AG04450 (cell line): ENCODE measurements at regions not wholly inside any gene's neighbourhood (a gene's known extent, or its start where the extent isn't known, plus 50 kb on each side); places are given as distances from the start of the nearest gene placed in this dataset.

Experiments
- CTCF ChIA-PET: fragments of 300-600, 350-600 bp; formaldehyde crosslinking; extraction: SDS; loops from one replicate; lab custom pipeline; 2022; ENCODE audit warnings: antibody characterized with exemption, inconsistent platforms; lab: Charles Lee
- POLR2A ChIA-PET: fragments of 350-600 bp; formaldehyde crosslinking; extraction: SDS; loops from one replicate; lab custom pipeline; 2021; ENCODE audit warnings: antibody characterized with exemption, inconsistent platforms; lab: Yijun Ruan, JAX
- DNase-seq: peaks from one replicate; pipeline ENCODE4 v3.0.0-alpha.2; 2011; ENCODE audit warnings: low read depth, low spot score
- H3K27ac ChIP-seq: one replicate; pipeline ENCODE4 v1.5.1; 2012; ENCODE audit warnings: low read depth, low read length, control low read depth
- H3K27me3 ChIP-seq: one replicate; pipeline ENCODE4 v1.6.0; 2012; ENCODE audit warnings: low read length; ENCODE audit not compliant: control insufficient read depth, insufficient read depth
- H3K4me3 ChIP-seq: 2 replicates; pipeline ENCODE4 v1.5.1; 2011; ENCODE audit warnings: mild to moderate bottlenecking, low read depth, low read length, control low read depth
- H3K9me3 ChIP-seq: 2 replicates; pipeline ENCODE4 v1.5.1; 2012; ENCODE audit warnings: low read length; ENCODE audit not compliant: control insufficient read depth, insufficient read depth
- TF ChIP-seq, protein P1 (sequence below): IDR thresholded peaks from 2 replicates; pipeline ENCODE4 v1.5.1; 2011; ENCODE audit warnings: low read depth, low read length, control low read depth, inconsistent platforms

DNA sequence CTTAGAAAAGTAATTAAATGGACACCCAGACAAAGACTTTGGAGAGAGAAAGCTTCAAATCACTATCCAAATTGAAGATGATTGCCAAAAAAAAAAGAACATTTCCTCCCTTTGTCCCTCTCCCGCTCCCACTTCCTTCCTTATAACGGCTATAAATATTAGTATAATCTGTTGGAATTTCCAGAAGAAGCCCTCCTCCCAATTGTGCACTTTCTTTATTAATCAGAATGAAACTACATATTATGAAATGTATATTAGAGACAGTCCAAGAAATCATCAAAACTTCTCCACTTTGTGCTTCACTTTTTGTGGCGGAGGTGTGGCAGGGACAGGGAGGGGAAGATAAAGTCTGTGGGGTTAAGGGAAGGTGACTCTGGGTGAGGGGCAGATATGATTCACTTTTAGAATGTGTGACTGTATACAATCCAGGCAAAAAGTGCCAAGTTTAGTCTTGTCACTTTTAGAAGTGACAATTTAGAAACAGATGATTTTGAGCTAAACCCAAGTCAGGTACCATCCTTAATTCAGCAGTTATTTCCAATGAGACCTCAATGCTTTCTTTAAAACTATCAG lies 195.0 kb upstream of the MARCKS start:
- H3K9me3 ChIP-seq = no peaks in the 10 kb centered on the region
- TF ChIP-seq, protein P1, sequence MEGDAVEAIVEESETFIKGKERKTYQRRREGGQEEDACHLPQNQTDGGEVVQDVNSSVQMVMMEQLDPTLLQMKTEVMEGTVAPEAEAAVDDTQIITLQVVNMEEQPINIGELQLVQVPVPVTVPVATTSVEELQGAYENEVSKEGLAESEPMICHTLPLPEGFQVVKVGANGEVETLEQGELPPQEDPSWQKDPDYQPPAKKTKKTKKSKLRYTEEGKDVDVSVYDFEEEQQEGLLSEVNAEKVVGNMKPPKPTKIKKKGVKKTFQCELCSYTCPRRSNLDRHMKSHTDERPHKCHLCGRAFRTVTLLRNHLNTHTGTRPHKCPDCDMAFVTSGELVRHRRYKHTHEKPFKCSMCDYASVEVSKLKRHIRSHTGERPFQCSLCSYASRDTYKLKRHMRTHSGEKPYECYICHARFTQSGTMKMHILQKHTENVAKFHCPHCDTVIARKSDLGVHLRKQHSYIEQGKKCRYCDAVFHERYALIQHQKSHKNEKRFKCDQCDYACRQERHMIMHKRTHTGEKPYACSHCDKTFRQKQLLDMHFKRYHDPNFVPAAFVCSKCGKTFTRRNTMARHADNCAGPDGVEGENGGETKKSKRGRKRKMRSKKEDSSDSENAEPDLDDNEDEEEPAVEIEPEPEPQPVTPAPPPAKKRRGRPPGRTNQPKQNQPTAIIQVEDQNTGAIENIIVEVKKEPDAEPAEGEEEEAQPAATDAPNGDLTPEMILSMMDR = no peak
- POLR2A ChIA-PET = no interaction called here
- H3K4me3 ChIP-seq = no peak overlapping the region
- H3K27me3 ChIP-seq = no peaks in the 10 kb centered on the region
- no peak overlapping the region for H3K27ac ChIP-seq
- DNase-seq = no peak
- CTCF ChIA-PET = no interaction called here

DNA sequence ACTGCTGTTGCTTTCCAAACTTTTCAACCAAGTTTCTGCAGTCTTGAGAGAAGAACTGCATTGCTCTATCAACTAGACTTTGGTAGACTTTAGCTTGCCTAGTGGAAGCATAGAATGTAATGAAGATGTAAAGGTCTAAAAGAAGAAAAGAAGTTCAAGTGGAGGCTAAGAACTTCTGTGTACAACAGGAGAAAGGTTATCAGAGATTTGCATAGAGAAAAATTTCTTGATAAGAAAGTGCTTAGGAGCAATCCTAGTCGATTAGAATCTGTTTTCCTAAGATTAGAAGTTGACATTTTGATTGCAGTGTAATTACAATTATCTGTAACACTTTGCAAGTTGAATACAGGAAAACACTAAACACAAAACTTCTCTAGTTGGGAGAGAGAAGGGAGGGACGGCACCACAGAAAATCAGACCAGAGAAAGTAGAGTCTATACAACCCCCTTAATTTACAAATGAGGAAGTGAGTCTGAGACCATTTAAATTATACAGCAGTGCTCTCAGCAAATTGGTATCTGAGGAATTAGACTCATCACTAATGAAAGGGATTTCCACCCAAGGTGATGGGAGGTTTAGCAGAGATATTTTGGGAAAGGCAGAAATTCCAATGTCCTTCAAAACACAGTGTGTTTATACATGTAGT lies 194.3 kb upstream of the MARCKS start:
- TF ChIP-seq, protein P1 = no peak
- CTCF ChIA-PET = no interaction called here
- no peak overlapping the region for H3K27ac ChIP-seq
- DNase-seq = no peak
- H3K9me3 ChIP-seq = no peaks in the 10 kb centered on the region
- no peaks in the 10 kb centered on the region for H3K27me3 ChIP-seq
- no peak overlapping the region for H3K4me3 ChIP-seq
- POLR2A ChIA-PET = no interaction called here

DNA sequence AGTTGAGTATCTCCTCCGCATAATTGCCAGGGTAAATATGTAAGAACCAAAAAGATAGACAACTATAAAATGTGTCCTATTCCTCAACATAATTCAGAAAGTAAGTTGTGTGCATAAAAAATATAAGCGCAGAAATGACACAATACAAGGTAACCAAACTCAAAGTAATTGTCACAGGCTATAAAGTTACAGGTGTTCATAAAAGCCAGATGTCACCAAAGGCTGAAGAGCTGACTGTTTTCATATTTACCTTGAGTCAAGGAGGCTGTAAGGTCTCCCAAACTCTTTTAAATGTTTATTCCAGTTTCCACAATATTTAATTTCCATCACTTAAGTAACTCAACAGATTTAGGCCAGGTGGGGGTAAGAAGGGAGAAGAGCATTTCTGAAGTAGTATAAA lies 192.2 kb upstream of the MARCKS start:
- Histone ChIP-seq H3K27ac (no peak overlapping the region), H3K9me3 (no peaks in the 10 kb centered on the region), H3K27me3 (no peaks in the 10 kb centered on the region), H3K4me3 (no peak overlapping the region)
- TF ChIP-seq, protein P1 = no peak
- CTCF ChIA-PET = no interaction called here
- POLR2A ChIA-PET = interaction anchor here (0.6 kb wide), 1 partner anchor 561 kb away, joined by 3 read pairs; no protein-coding TSS in a partner anchor
- DNase-seq = no peak

DNA sequence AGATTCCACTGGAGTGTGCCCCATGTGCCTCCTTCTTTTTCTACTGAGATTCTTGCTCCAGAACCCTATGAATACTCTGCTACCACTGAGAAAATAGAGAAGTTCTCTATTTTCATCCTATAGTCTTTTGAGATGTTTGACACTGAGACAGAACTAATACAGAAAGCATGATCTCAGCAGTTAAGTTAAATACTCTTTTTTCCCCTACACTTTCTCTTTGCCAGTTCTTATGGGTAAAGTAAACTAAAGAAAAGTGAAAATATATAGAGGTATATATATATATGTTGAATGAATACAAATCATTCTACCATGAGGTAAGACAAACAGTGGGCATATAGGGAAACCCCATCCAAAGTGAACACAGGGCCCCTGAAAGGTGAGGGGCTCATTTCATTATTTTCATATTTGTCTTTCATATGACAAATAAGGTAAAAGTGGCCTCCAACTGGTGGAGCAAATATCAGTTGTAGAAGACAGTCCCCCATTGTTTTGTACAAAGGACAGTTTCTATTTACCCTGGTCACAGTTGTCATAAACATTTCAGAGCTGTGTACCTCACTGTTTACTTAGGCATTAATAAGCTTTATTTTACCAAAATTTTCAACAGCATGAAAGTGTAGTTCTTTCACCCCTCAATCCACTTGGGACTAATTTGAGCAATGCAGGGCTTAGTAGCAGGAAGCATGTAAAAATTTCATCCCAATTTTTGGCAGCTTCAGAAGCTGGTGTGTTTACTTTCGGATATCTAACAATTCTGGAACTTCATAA lies 188.3 kb upstream of the MARCKS start:
- H3K4me3 ChIP-seq = no peak overlapping the region
- POLR2A ChIA-PET = no interaction called here
- CTCF ChIA-PET = no interaction called here
- TF ChIP-seq, protein P1 = no peak
- no peak for DNase-seq
- no peaks in the 10 kb centered on the region for H3K9me3 ChIP-seq
- H3K27me3 ChIP-seq = no peaks in the 10 kb centered on the region
- no peak overlapping the region for H3K27ac ChIP-seq

GRCh38 chr6:113669606-113670005 lies 187.5 kb upstream of the MARCKS start:
- Histone ChIP-seq H3K27me3 (no peaks in the 10 kb centered on the region), H3K4me3 (no peak overlapping the region), H3K27ac (no peak overlapping the region), H3K9me3 (no peaks in the 10 kb centered on the region)
- TF ChIP-seq, protein P1 = no peak
- ChIA-PET POLR2A (interaction anchor here (1.1 kb wide), 1 partner anchor 24 kb away, joined by 3 read pairs; no protein-coding TSS in a partner anchor), CTCF (no interaction called here)
- DNase-seq = no peak
